DND-41 (cell line): ENCODE measurements at regions not wholly inside any gene's neighbourhood (a gene's known extent, or its start where the extent isn't known, plus 50 kb on each side); places are given as distances from the start of the nearest gene placed in this dataset.

Experiments
- CTCF ChIP-seq: IDR thresholded peaks from 2 replicates; pipeline ENCODE4 v1.5.1; 2012; ENCODE audit warnings: borderline replicate concordance, low read length, moderate library complexity, mild to moderate bottlenecking; ENCODE audit not compliant: poor library complexity, severe bottlenecking; ENCODE audit errors: extremely low read depth
- EZH2 ChIP-seq: IDR thresholded peaks from 3 replicates; pipeline ENCODE4 v1.6.1; 2012; ENCODE audit warnings: borderline replicate concordance, low read depth, mild to moderate bottlenecking, moderate library complexity, low read length, inconsistent platforms; ENCODE audit not compliant: severe bottlenecking

GRCh38 chr12:75909714-75910656, 121.6 kb downstream of the PHLDA1 start:
- TF ChIP-seq EZH2: no peak
- no peak for TF ChIP-seq CTCF
